SJCRH30 (cell line): ENCODE measurements at regions not wholly inside any gene's neighbourhood (a gene's known extent, or its start where the extent isn't known, plus 50 kb on each side); places are given as distances from the start of the nearest gene placed in this dataset.

Source experiments
- DNase-seq, 2 experiments: peaks; one replicate each; pipeline ENCODE4 v3.0.0-alpha.2; 2015 to 2020
- H3K27ac ChIP-seq: fragments of 250-450 bp; sonication (Bioruptor Pico); 2 replicates; pipeline ENCODE4 v1.5.1; 2020; ENCODE audit warnings: mild to moderate bottlenecking, moderate library complexity
- H3K27me3 ChIP-seq: fragments of 250-450 bp; sonication (Bioruptor Pico); 2 replicates; pipeline ENCODE4 v1.5.1; 2020; ENCODE audit warnings: mild to moderate bottlenecking, moderate library complexity
- H3K36me3 ChIP-seq: fragments of 250-450 bp; sonication (Bioruptor Pico); 2 replicates; pipeline ENCODE4 v1.5.1; 2020; ENCODE audit warnings: mild to moderate bottlenecking, moderate library complexity
- H3K4me1 ChIP-seq: fragments of 250-450 bp; sonication (Bioruptor Pico); 2 replicates; pipeline ENCODE4 v1.5.1; 2020; ENCODE audit warnings: mild to moderate bottlenecking, moderate library complexity
- H3K4me3 ChIP-seq: fragments of 250-450 bp; sonication (Bioruptor Pico); 2 replicates; pipeline ENCODE4 v1.5.1; 2020; ENCODE audit warnings: mild to moderate bottlenecking, moderate library complexity
- H3K9me3 ChIP-seq: fragments of 250-450 bp; sonication (Bioruptor Pico); replicated peaks from 2 replicates; pipeline ENCODE4 v1.5.1; 2020; ENCODE audit warnings: mild to moderate bottlenecking, moderate library complexity

GRCh38 chr2:149653831-149654445 lies 66.4 kb upstream of the MMADHC start:
- Histone ChIP-seq H3K4me1 (peaks cover 20% of the 10 kb centered on the region), H3K9me3 (0 out of 2 replicates have a peak, but pooled peaks cover 5% of the 10 kb centered on the region), H3K4me3 (no peak overlapping the region), H3K27me3 (no peaks in the 10 kb centered on the region), H3K27ac (no peak overlapping the region), H3K36me3 (no peaks in the 10 kb centered on the region)
- no peak for DNase-seq

- H3K27ac ChIP-seq: no peak overlapping the region
- peaks cover 27% of the 10 kb centered on the region for H3K4me1 ChIP-seq
- H3K9me3 ChIP-seq: 0 out of 2 replicates have a peak, but pooled peaks cover 5% of the 10 kb centered on the region
- no peaks in the 10 kb centered on the region for H3K27me3 ChIP-seq
- no peak for DNase-seq
- no peaks in the 10 kb centered on the region for H3K36me3 ChIP-seq
- no peak overlapping the region for H3K4me3 ChIP-seq
These were observed 65.4 kb upstream of the MMADHC start for GRCh38 chr2:149652926-149653325.

GRCh38 chr2:149652526-149652925 lies 65.0 kb upstream of the MMADHC start:
- Histone ChIP-seq H3K36me3 (no peaks in the 10 kb centered on the region), H3K4me3 (no peak overlapping the region), H3K27me3 (no peaks in the 10 kb centered on the region), H3K27ac (no peak overlapping the region), H3K4me1 (peaks cover 31% of the 10 kb centered on the region), H3K9me3 (0 out of 2 replicates have a peak, but pooled peaks cover 5% of the 10 kb centered on the region)
- no peak for DNase-seq

GRCh38 chr2:149651229-149651628 lies 63.7 kb upstream of the MMADHC start:
- Histone ChIP-seq H3K4me3 (no peak overlapping the region), H3K9me3 (0 out of 2 replicates have a peak, but pooled peaks cover 5% of the 10 kb centered on the region), H3K27me3 (no peaks in the 10 kb centered on the region), H3K27ac (no peak overlapping the region), H3K4me1 (peaks cover 33% of the 10 kb centered on the region), H3K36me3 (no peaks in the 10 kb centered on the region)
- no peak for DNase-seq

DNA sequence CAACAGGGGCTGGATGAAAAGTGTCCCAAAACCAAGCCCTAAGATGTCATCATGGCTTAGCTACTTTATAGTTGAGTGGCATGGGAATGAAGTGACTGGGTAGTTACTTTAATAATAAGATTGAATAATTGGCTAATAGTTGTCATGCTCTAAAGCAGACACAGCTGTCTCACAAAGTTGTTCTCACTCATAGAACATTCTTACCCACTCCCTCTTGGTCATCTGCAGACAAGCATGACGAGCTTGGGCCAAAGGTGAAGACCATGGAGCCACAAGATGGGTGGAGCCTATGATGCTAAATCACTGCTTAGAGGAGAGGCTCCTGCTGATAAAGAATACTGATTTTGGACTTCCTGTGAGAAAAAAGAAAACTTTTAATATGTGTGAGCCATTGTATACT lies 62.4 kb upstream of the MMADHC start:
- Histone ChIP-seq H3K36me3 (no peaks in the 10 kb centered on the region), H3K27ac (no peak overlapping the region), H3K4me1 (peaks cover 33% of the 10 kb centered on the region), H3K9me3 (no peaks in the 10 kb centered on the region), H3K4me3 (no peak overlapping the region), H3K27me3 (no peaks in the 10 kb centered on the region)
- DNase-seq: no peak

GRCh38 chr2:149648282-149649030 lies 60.9 kb upstream of the MMADHC start:
- H3K27ac ChIP-seq: peak overlapping the region; percentile 80
- no peaks in the 10 kb centered on the region for H3K27me3 ChIP-seq
- DNase-seq: peak; percentile 88 to 95
- H3K36me3 ChIP-seq: no peaks in the 10 kb centered on the region
- H3K9me3 ChIP-seq: no peaks in the 10 kb centered on the region
- H3K4me3 ChIP-seq: no peak overlapping the region
- peaks cover 33% of the 10 kb centered on the region for H3K4me1 ChIP-seq

DNA sequence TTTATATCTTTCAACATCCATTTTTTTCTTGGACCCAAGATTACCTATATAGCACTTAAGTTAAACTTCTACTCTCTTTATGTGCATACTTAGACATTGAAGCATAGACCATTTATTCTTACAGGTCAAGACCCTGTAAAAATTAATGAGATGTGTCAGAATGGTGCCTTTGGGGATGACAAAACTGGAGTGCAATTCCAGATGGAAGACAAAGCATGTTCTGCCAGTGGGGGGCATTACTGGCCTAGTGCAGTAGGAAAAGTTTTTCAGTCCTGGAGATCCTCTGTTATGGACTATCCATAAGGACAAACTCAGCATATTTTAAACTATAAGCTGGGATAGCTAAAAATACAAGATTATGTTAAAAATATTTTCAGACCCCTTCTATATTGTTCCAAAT lies 57.8 kb upstream of the MMADHC start:
- H3K4me1 ChIP-seq: peaks cover 28% of the 10 kb centered on the region
- H3K27me3 ChIP-seq: no peaks in the 10 kb centered on the region
- H3K4me3 ChIP-seq: no peak overlapping the region
- no peaks in the 10 kb centered on the region for H3K36me3 ChIP-seq
- no peaks in the 10 kb centered on the region; the same call in 1 of the 2 replicates for H3K9me3 ChIP-seq
- no peak overlapping the region for H3K27ac ChIP-seq
- no peak for DNase-seq
